ENCODE measurements at regions not wholly inside any gene's neighbourhood (a gene's known extent, or its start where the extent isn't known, plus 50 kb on each side); places are given as distances from the start of the nearest gene placed in this dataset.

GRCh38 chr3:31367518-31367917 lies 165.2 kb upstream of the STT3B start:
- TF ChIP-seq EP300 (IDR thresholded peaks at IDR 0.05): no peak
- no peak for TF ChIP-seq POLR2A (IDR thresholded peaks at IDR 0.05)
